GM13976 (cell line): ENCODE measurements at regions not wholly inside any gene's neighbourhood (a gene's known extent, or its start where the extent isn't known, plus 50 kb on each side); places are given as distances from the start of the nearest gene placed in this dataset.
"Not testable (repeated sequence)": the region's sequence is repeated elsewhere in the genome, so short reads cannot be mapped to it uniquely, and the experiment has no call there.

Source experiments
- DNase-seq: peaks from one replicate; pipeline ENCODE4 v3.0.0; 2012; ENCODE audit warnings: low spot score
- CTCF ChIP-seq: IDR thresholded peaks from 2 replicates; pipeline ENCODE4 v1.5.1; 2012; ENCODE audit warnings: borderline replicate concordance, mild to moderate bottlenecking; ENCODE audit not compliant: insufficient read depth; ENCODE audit errors: extremely low read depth, missing control alignments, control extremely low read depth
- in situ Hi-C: fragments of 300-500 bp; cut with MboI; formaldehyde crosslinking; loops from one replicate; pipeline ENCODE4 v1.12.0; 2022; ENCODE audit warnings: low sequenced_read_pairs, mixed read lengths, inconsistent platforms; ENCODE audit not compliant: unreplicated experiment

DNA sequence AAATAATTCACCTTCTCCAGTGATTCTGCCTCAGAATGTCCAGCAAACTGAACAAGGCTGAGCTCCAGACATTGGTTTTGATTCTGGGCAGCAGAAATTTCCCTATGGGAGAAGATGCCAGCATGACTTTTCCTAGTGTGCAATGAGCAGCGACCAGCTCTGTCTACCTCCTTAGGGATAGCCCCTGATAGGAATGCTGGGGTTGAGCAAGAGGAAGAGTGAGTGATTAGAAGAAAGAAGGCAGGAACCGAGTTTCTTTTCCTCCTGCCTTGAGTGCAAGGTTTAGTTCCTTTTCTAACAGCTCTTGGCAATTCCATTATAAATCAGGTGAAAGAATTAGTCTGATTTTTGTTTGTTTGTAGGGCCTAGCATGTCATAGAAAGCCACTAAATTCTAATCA is 379.0 kb downstream of the DAD1 start:
- no peak for TF ChIP-seq CTCF
- no peak for DNase-seq
- in situ Hi-C loops = no loop called here

- in situ Hi-C loops = no loop called here
- TF ChIP-seq CTCF = no peak
- no peak for DNase-seq
These were observed 386.0 kb downstream of the DAD1 start for GRCh38 chr14:22203036-22203435.

GRCh38 chr14:22202313-22202712 is 386.7 kb downstream of the DAD1 start:
- TF ChIP-seq CTCF = no peak

DNA sequence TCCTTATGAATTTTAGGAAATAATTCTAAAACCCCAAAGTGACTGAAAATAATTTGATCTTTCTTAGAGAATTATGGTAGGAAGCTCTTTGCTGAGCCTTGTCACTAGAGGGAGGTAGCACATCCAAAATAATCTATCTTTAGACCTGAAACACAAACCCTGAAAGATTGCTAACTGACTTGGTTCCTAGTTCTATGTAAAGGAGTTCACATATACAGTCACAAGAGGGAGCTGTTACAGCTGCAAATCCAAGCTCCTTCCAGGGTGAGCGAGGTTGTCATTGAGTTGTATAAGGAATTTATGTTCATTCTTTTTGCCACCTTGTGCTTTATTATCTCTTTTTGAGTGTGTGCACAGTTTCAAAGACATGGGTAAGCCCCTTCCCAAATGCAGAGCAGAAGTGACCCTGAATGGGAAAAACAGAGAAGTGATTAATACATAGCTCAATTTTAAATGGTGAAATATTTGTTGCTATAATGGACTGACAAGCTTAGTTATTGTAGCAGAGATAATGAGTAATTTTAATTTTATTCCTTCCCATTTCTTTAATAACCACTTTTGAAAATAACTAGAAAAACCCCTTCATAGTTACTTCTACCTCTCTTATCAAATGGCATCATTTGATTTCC is 387.9 kb downstream of the DAD1 start:
- peak; percentile 22 for DNase-seq
- in situ Hi-C loops = no loop called here
- peak; percentile 69 for TF ChIP-seq CTCF

More at GRCh38 chr14:22202313-22202712, 386.7 kb downstream of the DAD1 start:
- no peak for DNase-seq
- in situ Hi-C loops = no loop called here

GRCh38 chr14:22200131-22200530 is 388.9 kb downstream of the DAD1 start:
- in situ Hi-C loops, DNase-seq: not testable (repeated sequence)

- in situ Hi-C loops = no loop called here
- TF ChIP-seq CTCF = no peak
- no peak for DNase-seq
These were observed 394.4 kb downstream of the DAD1 start for GRCh38 chr14:22194664-22195063.

GRCh38 chr14:22190411-22191191 is 398.4 kb downstream of the DAD1 start:
- in situ Hi-C loops = no loop called here
- no peak for DNase-seq
- no peak for TF ChIP-seq CTCF
